Activated naive CD4-positive, alpha-beta T cell treated with anti-CD3 and anti-CD28 coated beads, Interleukin-2, amount 50 U/mL, for 72 hours (primary cell): ENCODE measurements at regions not wholly inside any gene's neighbourhood (a gene's known extent, or its start where the extent isn't known, plus 50 kb on each side); places are given as distances from the start of the nearest gene placed in this dataset.
A peak's percentile ranks its signal among the peaks of the same experiment; 100 is the strongest.

Experiments used
- ATAC-seq, 2 donors: fragments of 150-1000 bp; cut with Tn5 transposase; 2 replicates each; pipeline ENCODE4 v1.10.0; 2021; ENCODE audit warnings: mild to moderate bottlenecking in 2 of 2, moderate library complexity in 2 of 2
- DNase-seq, 2 donors: peaks; one replicate each; pipeline ENCODE4 v3.0.0; 2021 to 2022; ENCODE audit warnings: low spot score in 2 of 2
- H3K27ac Mint-ChIP-seq, 2 donors: one replicate each; pipeline ENCODE4 v1.8.0; 2022; ENCODE audit warnings: mild to moderate bottlenecking in 2 of 2, mixed read lengths in 2 of 2
- H3K36me3 Mint-ChIP-seq, 2 donors: one replicate each; pipeline ENCODE4 v1.8.0; 2022; ENCODE audit warnings: mixed read lengths in 2 of 2
- H3K9me3 Mint-ChIP-seq, 2 donors: one replicate each; pipeline ENCODE4 v1.8.0; 2022; ENCODE audit warnings: mixed read lengths in 2 of 2

GRCh38 chrX:39452401-39452800 lies 645.4 kb downstream of the BCOR start:
- H3K36me3 Mint-ChIP-seq, result peaks cover 3 to 16% of the 10 kb centered on the region in 2 donors
- H3K9me3 Mint-ChIP-seq, result peaks cover 0 to 13% of the 10 kb centered on the region in 2 donors
- DNase-seq (no peak), ATAC-seq (no peak)
- no peak overlapping the region for H3K27ac Mint-ChIP-seq

DNA sequence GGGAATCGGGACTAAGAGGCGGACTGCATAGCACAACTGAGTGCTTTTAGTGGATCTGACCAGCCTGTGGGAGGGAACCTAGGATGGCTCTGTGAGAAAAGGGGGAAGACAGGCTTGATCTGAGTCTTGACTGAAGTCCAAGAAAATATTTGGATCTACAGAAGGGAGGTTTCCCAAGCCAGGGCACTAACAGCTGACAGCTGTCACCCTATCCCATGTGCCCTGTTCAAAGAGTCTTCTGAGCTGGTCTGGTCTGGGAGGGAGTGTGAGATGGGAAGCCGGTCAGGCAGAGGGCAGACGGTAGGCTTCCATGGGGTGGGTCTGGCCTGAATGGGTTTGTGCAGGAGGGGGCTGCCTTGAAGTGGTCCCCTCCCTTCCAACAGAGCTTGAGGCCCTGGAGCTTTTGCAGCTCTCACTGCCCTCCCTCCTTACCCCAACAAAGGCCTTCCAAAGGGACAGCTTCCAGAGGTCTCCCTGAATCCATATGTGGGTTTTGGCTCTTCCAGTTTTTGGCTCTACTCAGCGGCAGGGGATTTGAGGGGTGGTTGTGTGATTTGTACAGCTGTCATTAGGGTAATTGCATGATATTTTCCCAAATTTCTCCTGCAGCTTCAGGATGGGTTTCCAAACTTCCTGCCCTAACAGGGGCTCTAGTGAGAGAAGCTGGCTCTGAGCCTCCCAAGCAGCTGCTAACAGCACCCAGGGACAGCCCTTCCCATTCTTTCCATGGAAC lies 643.7 kb downstream of the BCOR start:
- no peak for ATAC-seq
- H3K9me3 Mint-ChIP-seq, result peaks cover 0 to 5% of the 10 kb centered on the region in 2 donors

DNA sequence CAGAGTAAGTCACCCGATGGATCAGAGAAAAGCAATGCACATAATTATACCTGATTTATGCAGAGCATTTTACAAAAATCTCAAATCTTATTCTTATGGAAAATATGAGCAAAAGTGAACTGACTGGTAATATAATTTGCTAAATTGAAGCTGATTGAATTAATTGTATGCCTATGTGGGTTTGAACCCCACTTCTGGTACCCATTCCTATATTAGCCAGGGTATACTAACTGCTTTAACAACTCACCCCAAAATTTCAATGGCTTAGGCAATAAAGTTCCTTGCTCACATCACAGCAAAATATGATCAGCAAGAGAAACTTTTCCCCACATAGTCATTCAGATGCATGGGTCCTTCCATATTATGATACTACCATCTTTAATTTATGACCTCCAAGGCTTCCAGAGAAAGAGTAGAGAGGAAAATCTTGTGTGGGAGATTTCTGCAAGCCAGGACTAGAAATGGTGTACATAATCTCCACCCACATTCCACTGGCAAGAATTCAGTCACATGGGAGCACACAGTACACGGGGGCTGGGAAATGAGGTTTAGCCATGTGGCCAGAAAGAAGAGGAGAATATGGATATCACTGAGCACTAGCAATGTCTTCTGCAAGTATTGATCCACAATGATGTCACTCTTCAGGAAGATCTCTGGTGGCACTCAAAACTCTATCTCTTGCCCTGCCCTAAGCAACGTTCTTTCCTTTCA lies 640.7 kb downstream of the BCOR start:
- ATAC-seq (no peak), DNase-seq (no peak)
- H3K9me3 Mint-ChIP-seq, result no peaks in the 10 kb centered on the region
- H3K27ac Mint-ChIP-seq, result no peak overlapping the region
- H3K36me3 Mint-ChIP-seq, result peaks cover 0 to 10% of the 10 kb centered on the region in 2 donors

More for the DNA sequence above, 643.7 kb downstream of the BCOR start:
- Mint-ChIP-seq H3K36me3 (peaks cover 0 to 10% of the 10 kb centered on the region in 2 donors), H3K27ac (peak overlapping the region in 1 of 2 donors; percentile 44)
- DNase-seq, result no peak

- no peaks in the 10 kb centered on the region for H3K9me3 Mint-ChIP-seq
Measured at GRCh38 chrX:39458779-39459178, 639.0 kb downstream of the BCOR start.

GRCh38 chrX:39459204-39459603 lies 638.6 kb downstream of the BCOR start:
- DNase-seq, result no peak
- no peak for ATAC-seq
- Mint-ChIP-seq H3K9me3 (no peaks in the 10 kb centered on the region), H3K36me3 (peaks cover 0 to 10% of the 10 kb centered on the region in 2 donors), H3K27ac (no peak overlapping the region)

More at GRCh38 chrX:39458779-39459178, 639.0 kb downstream of the BCOR start:
- DNase-seq (no peak), ATAC-seq (no peak)
- H3K36me3 Mint-ChIP-seq, result peaks cover 0 to 10% of the 10 kb centered on the region in 2 donors
- H3K27ac Mint-ChIP-seq, result no peak overlapping the region

DNA sequence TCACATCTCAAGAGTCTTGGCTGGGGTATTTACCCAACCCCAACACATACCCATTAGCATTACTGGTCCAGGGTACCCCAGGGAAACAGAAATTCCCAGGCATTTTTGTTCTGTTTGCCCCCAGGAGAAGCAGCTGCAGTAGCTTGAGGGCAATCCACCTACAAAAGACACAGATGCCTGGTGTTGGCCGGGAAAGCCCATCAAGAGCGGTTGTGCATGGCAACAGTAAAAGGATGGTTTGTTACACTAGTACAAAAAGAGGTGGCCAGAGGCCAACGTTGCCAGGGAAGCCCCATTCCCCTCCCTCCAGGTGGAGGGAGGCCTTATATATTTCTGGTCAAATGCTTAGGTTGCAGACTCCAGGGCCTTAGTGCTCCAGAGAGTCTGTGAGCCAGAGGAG lies 637.8 kb downstream of the BCOR start:
- H3K27ac Mint-ChIP-seq, result no peak overlapping the region
- H3K9me3 Mint-ChIP-seq, result no peaks in the 10 kb centered on the region
- peaks cover 0 to 10% of the 10 kb centered on the region in 2 donors for H3K36me3 Mint-ChIP-seq
- no peak for DNase-seq
- ATAC-seq, result no peak

DNA sequence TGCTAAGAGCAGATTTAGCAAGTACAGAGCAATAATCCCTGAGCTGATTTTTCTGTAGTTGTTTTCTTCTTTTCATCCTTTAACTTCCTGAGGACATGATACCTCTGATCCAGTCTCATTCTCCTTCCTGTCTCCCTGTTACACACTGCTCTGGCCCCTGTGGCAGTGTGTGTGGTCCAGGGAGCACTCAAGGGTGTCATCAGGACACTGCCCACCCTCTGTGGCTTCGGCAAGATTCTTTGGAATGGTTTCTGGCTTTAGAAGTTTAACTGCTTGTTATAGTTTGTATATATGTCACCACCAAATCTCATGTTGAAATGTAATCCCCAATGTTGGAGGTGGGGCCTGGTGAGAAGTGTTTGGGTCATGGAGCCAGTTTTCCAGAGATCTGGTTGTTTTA lies 637.3 kb downstream of the BCOR start:
- Mint-ChIP-seq H3K36me3 (peaks cover 0 to 10% of the 10 kb centered on the region in 2 donors), H3K27ac (peak overlapping the region in 1 of 2 donors; percentile 60), H3K9me3 (no peaks in the 10 kb centered on the region)
- ATAC-seq (no peak), DNase-seq (no peak)

- Mint-ChIP-seq H3K9me3 (no peaks in the 10 kb centered on the region), H3K36me3 (no peaks in the 10 kb centered on the region), H3K27ac (no peak overlapping the region)
- DNase-seq (no peak), ATAC-seq (no peak)
Measured at GRCh38 chrX:39462835-39463234, 634.9 kb downstream of the BCOR start.

DNA sequence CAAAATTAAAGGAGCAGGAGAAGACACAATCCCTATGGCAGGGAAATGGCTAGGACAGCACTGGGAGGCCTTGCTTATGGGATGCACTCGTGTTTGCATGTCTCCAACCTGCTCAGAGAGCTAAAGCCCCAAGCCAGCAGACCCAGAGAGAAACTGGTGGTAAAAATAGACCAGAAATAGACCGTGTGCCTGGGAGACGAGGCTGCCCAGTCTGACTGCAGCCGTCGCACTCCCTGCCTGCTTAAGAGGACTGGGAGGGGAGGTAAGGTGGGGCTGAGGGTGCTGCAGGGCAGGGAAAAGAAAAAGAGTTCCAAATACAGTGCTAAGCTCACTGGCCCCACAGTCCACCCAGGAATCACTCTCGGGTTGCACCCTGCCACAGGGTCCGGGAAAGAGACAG lies 633.5 kb downstream of the BCOR start:
- Mint-ChIP-seq H3K27ac (peak overlapping the region in 1 of 2 donors; percentile 78), H3K36me3 (no peaks in the 10 kb centered on the region), H3K9me3 (no peaks in the 10 kb centered on the region)
- DNase-seq, result no peak
- no peak for ATAC-seq

- Mint-ChIP-seq H3K27ac (no peak overlapping the region), H3K36me3 (no peaks in the 10 kb centered on the region), H3K9me3 (no peaks in the 10 kb centered on the region)
- ATAC-seq (no peak), DNase-seq (no peak)
Measured at GRCh38 chrX:39465467-39465866, 632.3 kb downstream of the BCOR start.

DNA sequence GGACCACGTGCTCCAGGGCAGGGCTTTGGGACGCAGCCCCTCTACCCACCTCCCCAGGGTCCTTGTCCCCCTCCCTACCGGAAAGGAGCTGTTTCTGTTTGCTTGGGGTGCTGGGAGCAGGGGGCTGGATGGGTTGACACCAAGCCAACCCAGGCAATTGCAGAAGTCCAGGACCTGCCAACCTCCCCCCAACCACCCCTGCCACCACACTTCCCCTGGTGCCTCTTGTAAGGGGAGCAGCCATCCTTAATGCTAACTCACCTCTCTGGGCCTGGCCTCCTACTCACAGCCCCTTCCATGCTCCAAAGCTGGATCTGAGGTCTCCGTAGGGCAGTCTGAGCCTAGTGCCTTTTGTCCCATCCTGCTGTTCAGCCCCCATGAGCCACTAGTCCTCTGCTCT lies 631.9 kb downstream of the BCOR start:
- Mint-ChIP-seq H3K27ac (no peak overlapping the region), H3K36me3 (no peaks in the 10 kb centered on the region), H3K9me3 (no peaks in the 10 kb centered on the region)
- ATAC-seq, result no peak
- no peak for DNase-seq

GRCh38 chrX:39469126-39469525 lies 628.6 kb downstream of the BCOR start:
- no peaks in the 10 kb centered on the region for H3K36me3 Mint-ChIP-seq
- ATAC-seq, result no peak

GRCh38 chrX:39470588-39471407 lies 627.0 kb downstream of the BCOR start:
- ATAC-seq (no peak), DNase-seq (no peak)
- H3K27ac Mint-ChIP-seq, result no peak overlapping the region
- no peaks in the 10 kb centered on the region for H3K36me3 Mint-ChIP-seq
- no peaks in the 10 kb centered on the region for H3K9me3 Mint-ChIP-seq

More at GRCh38 chrX:39469126-39469525, 628.6 kb downstream of the BCOR start:
- Mint-ChIP-seq H3K9me3 (no peaks in the 10 kb centered on the region), H3K27ac (no peak overlapping the region)
- no peak for DNase-seq

DNA sequence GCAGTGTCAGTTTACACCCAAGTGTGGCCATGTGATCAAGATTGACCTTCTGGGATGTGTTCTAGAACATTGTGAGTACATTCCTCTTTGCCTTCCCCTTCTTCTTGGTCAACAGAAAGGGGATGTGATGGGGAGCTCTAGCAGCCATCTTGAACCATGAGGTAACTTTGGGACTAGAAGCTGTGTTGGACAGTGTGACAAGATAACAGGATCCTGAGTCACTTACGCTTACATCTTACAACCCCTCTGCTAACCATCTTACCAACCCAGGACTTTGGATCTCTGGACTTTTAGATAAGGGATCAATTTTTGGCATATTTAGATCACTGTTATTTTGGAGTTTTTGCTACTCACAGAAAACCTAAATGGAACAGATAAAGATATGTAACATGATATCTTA lies 625.6 kb downstream of the BCOR start:
- Mint-ChIP-seq H3K36me3 (no peaks in the 10 kb centered on the region), H3K27ac (no peak overlapping the region), H3K9me3 (no peaks in the 10 kb centered on the region)
- ATAC-seq, result no peak
- no peak for DNase-seq

DNA sequence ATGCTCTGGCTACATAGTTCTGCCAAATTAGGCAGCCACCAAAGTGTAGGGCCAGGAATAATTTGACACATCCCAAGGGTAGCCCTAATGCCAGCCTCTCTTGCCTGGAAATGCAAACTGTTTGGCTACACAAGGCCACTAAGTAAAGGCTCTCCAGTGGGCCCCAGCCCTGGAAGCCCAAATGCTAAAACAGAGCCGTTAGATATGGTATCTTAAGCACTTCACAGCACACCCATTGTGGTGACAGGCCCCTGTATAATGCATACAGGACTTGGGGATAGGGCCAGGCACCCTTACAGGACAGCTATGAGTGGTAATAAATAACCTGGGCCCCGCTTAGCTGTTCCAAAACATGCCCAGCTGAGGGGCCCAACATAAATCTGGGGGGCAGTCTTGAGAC lies 623.9 kb downstream of the BCOR start:
- Mint-ChIP-seq H3K27ac (no peak overlapping the region), H3K36me3 (no peaks in the 10 kb centered on the region), H3K9me3 (no peaks in the 10 kb centered on the region)
- ATAC-seq (no peak), DNase-seq (no peak)

- DNase-seq (no peak), ATAC-seq (no peak)
- H3K36me3 Mint-ChIP-seq, result no peaks in the 10 kb centered on the region
- H3K9me3 Mint-ChIP-seq, result no peaks in the 10 kb centered on the region
- peak overlapping the region in 1 of 2 donors; percentile 49 for H3K27ac Mint-ChIP-seq
Measured at GRCh38 chrX:39475372-39475771, 622.4 kb downstream of the BCOR start.

GRCh38 chrX:39476604-39477021 lies 621.1 kb downstream of the BCOR start:
- Mint-ChIP-seq H3K27ac (no peak overlapping the region), H3K9me3 (no peaks in the 10 kb centered on the region), H3K36me3 (no peaks in the 10 kb centered on the region)
- DNase-seq (no peak), ATAC-seq (no peak)
